ENCODE measurements at regions not wholly inside any gene's neighbourhood (a gene's known extent, or its start where the extent isn't known, plus 50 kb on each side); places are given as distances from the start of the nearest gene placed in this dataset.
"Not testable (repeated sequence)": the region's sequence is repeated elsewhere in the genome, so short reads cannot be mapped to it uniquely, and the experiment has no call there.

DNA sequence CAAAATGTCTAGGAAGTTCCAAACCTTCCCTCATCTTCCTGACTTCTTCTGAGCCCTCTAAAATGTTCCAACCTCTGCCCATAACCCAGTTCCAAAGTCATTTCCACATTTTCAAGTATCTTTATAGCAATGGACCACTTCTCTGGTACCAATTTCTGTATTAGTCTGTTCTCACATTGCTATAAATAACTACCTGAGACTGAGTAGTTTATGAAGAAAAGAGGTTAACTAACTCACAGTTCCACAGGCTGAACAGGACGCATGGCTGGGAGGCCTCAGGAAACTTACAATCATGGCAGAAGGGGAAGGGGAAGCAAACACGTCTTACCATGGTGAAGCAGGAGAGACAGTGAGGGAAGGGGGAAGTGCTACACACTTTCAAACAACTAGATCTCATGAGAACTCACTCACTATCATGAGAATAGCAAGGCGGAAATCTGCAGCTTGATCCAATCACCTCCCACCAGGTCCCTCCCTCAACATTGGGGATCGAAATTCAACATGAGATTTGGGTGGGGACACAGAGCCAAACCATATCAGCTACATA lies 213.2 kb upstream of the MGAT5 start:
- DNase-seq, result not testable (repeated sequence)

- DNase-seq, result no peak
Measured at GRCh38 chr2:134041877-134042276, 212.0 kb upstream of the MGAT5 start.

- DNase-seq, result not testable (repeated sequence)
Measured at GRCh38 chr2:134043028-134043427, 210.8 kb upstream of the MGAT5 start.

DNA sequence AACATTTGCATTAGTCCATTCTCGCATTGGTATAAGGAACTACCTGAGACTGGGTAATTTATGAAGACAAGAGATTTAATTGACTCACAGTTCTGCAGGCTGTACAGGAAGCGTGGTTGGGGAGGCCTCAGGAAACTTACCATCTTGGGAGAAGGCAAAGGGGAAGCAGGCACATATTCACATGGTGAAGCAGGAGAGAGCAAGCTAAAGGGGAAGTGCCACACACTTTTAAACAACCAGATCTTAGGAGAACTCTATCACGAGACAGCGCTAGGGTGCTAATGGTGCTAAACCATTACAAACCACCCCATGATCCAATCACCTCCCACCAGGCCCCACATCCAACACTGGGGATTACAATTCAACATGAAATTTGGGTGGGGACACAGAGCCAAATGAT lies 201.7 kb upstream of the MGAT5 start:
- DNase-seq, result no peak

DNA sequence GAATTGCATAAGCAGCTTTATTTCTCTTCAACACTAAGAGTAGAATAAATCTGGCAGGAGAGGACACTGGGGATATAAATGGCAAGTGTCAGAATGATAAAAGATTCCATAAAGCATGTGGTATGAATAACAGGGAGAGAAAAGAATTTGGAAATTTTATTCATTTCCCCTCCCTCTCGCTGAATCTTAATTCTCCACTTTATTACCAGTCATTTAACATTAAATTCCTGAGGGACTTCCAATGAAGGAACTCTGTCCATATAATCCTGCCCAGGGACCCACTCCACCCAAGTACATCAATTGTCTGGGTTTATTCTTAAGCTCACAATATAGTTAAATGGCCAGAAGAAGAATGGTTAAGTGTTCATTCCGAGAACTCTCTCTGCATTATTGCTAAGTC lies 197.7 kb upstream of the MGAT5 start:
- DNase-seq, result no peak

GRCh38 chr2:134061066-134061465 lies 192.8 kb upstream of the MGAT5 start:
- DNase-seq, result not testable (repeated sequence)

DNA sequence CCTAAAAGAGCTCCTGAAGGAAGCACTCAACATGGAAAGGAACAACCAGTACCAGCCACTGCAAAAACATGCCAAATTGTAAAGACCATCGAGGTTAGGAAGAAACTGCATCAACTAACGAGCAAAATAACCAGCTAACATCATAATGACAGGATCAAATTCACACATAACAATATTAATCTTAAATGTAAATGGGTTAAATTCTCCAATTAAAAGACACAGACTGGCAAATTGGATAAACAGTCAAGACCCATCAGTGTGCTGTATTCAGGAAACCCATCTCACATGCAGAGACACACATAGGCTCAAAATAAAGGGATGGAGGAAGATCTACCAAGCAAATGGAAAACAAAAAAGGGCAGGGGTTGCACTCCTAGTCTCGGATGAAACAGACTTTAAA lies 191.6 kb upstream of the MGAT5 start:
- not testable (repeated sequence) for DNase-seq

- not testable (repeated sequence) for DNase-seq
Measured at GRCh38 chr2:134063916-134064315, 190.0 kb upstream of the MGAT5 start.

DNA sequence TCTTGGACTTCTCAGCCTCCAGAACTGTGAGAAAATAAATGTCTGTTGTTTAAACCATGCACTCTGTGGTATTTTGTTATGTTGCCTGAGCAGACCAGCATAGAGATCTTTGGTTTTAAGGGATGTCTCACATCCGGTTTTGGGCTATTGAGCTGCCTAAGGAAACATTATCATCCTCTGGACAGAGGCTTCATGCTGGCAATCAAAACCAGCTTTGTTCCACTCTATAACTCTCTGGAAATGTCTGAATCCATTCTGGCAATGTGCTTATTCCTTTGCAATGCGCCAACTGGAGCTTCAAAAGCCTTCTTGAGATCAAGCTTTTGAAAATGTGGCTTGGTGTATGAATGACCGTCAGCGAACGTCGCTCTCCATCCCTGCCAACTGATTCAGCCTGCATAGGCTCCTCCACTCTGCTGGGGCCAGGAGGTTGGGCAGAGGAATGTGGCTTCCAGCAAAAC lies 183.6 kb upstream of the MGAT5 start:
- DNase-seq, result no peak

- no peak for DNase-seq
Measured at GRCh38 chr2:134072341-134072740, 181.5 kb upstream of the MGAT5 start.

GRCh38 chr2:134073023-134073422 lies 180.8 kb upstream of the MGAT5 start:
- DNase-seq, result no peak

DNA sequence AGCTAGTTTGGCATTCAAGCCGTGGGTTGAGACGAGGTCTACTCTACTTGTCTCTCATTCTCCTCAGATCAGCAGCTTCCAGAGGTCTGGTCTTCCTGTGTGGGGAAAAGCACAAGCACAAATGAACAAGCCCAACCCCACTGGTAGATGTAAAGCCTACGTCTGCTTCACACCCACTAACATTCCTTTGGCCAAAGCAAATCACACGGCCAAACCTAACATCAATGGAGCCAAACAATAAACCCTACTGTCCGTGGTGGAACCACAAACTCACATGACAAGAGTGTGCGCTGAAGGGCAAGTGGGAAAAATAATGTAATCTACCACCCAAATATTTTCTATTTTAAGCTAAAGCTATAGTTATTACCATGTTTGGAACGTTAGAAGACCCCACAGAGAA lies 179.3 kb upstream of the MGAT5 start:
- no peak for DNase-seq

DNA sequence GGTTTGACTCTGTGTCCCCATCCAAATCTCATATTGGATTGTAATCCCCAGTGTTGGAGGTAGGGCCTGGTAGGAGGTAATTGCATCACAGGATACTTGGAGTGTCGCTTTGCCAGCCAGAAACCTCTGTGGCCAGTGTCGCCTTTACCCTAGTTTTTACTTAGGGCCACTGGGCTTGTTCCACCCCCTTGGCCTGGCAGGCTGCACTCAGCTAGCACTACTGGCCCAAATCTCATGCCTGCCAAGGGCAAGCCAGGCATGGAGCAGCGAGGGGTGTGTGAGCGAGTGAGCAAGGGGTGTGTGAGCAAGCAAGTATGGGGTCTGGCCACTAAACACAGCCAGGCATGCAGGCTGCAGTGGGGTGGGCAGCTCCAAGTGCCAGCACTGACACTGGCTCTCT lies 178.7 kb upstream of the MGAT5 start:
- DNase-seq, result no peak

DNA sequence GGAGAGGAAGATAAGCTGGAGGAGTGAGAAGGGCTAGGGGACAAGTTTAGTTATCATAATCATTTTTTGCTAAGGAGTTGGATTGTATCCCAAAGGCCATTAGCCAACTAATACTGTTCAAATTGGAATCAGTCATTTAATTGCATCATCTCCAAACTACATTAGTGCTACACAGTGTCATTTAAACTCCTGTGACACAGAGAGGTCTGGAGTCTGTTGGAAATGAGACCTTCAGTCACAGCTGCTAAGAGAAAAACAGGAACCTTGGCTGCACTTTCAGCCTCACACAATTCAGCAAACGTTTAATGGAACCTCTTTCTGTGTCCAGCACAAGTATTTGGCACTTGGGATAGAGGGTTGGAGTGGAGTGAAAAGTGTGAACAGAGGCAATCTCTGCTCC lies 175.5 kb upstream of the MGAT5 start:
- no peak for DNase-seq

DNA sequence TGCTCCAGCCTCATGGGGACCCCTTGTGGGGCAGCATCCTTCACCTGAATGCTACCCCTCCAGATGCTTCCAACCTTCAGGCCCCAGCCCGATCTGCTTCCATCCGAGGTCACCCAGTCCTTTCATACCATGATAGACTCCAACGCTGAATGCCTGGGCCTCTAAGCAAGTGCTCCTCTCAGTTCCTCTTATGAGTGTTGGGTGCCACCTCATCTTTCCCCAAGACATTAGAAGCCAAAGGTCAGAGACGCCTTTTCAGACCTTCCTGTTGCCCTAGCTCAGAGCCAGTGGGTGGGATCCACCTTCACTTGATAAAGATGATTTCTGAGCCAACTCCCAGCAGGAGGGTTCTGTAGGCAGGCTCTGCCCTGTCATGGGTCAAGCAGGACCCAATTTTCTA lies 174.5 kb upstream of the MGAT5 start:
- DNase-seq, result peak; percentile 9

- no peak for DNase-seq
Measured at GRCh38 chr2:134080386-134081089, 173.3 kb upstream of the MGAT5 start.

GRCh38 chr2:134081238-134081938 lies 172.5 kb upstream of the MGAT5 start:
- no peak for DNase-seq

DNA sequence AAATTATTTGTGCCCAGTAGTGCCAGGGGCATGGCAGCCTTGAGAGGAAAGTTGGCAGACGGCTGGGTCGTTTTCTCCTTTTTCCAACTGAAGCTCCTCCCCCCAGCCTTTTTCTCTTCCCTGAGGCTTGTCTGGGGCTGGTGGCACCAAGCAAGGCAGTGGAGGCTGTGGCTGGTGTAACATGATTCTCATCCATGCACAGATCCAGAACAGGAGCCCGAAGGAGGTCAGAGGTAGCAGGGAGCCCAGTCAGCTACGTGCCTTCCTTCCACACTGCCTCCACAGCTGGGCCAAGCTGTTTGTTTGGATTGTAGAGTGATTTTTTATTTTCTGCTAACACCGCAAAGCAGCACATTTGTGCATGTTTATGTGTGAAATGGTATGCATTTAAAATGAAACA lies 170.3 kb upstream of the MGAT5 start:
- no peak for DNase-seq

DNA sequence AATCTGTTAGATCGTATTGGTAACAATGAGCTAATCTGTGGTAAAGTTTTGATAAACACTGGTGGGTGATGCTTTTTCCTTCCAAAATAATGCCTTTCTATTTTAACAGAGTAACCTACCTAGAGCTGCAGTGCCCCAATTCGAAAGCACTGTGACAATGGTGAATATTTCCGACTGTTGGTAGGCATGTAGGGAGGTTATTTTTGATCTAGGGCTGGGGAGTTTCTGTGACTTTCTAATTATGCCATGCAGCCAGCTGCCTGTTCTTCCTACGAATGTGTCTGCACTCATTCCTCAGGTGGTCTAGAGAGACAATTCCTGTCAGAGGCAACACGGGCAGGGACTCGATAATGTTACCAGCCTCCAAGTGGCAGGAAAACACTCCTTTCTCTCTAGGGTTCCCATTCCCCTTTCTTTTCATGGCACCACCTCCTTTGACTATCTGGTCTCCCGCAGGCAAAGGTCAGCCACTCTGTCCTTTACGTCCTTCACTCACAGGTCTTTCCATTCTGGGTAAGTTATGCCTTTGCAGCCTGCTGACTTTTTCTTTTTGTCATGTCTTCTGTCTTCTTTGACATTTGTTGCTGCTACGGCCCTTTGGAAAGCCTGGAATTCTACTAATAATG lies 167.2 kb upstream of the MGAT5 start:
- peak; percentile 56 for DNase-seq

GRCh38 chr2:134087371-134087921 lies 166.4 kb upstream of the MGAT5 start:
- DNase-seq, result no peak

GRCh38 chr2:134089454-134089853 lies 164.4 kb upstream of the MGAT5 start:
- no peak for DNase-seq

GRCh38 chr2:134097740-134098139 lies 156.1 kb upstream of the MGAT5 start:
- no peak for DNase-seq

DNA sequence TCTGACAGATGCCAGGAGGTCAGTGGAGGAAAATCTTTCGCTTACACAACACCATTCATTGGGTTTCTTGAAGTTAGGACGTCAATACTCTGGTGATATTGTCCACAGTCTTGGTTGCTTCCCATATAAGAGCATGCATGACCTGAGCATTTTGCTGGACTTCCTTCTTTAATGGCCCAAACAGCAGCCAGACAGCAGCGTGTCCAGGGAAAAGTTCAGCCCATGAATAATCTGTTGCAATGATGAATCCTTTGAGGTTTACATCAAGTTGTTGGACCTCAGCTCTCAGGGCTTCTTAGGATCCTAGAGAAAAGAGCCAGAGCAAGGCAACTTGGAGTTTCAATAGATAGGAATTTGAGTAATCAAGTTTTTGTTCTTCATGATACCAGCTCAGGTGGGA lies 155.6 kb upstream of the MGAT5 start:
- DNase-seq, result no peak

DNA sequence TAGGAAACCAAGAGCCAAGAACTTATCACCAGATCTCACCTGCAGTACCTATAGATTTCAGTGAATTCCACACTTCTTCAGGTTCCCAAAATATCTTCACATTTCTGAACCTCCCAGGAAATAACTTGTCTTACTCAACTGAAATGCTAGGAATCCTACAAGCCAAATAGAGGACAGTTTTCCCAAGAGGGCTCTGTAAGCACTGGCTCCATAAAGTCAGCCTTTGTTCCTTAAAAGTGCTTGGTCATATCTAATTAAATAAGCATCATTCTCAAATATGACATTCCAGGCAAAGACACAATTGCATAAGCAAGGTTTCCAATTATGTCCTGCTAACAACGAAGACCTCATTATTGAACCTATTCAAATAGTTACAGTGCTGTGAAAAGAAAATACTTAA lies 154.6 kb upstream of the MGAT5 start:
- DNase-seq, result no peak
